ENCODE measurements at regions not wholly inside any gene's neighbourhood (a gene's known extent, or its start where the extent isn't known, plus 50 kb on each side); places are given as distances from the start of the nearest gene placed in this dataset.

GRCh38 chr1:213492161-213493041 is 441.4 kb downstream of the RPS6KC1 start:
- no TSS peak for BruUV-seq (replicated peaks)
- intact Hi-C loops (cut with micrococcal nuclease): no loop called here
- CTCF ChIA-PET: interaction anchor here (0.6 to 1.3 kb wide), 2 partner anchors 118 to 631 kb away, joined by 3 to 6 read pairs; no protein-coding TSS in a partner anchor

DNA sequence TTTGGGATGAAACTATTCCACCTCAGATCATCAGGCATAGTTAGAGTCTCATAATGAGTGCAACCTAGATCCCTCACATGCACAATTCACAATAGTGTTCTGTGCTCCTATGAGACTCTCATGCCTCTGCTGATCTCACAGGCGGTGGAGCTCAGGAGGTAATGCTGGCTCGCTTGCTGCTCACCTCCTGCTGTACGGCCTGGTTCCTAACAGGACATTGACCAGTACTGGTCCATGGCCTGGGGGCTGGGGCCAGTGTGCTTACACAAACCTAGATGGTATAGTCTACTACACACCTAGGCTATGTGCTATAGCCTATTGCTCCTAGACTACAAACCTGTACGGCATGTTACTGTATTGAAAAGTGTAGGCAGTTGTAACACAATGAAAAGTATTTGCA is 448.4 kb downstream of the RPS6KC1 start:
- intact Hi-C loops (cut with micrococcal nuclease): no loop called here
- H3K9me3 Mint-ChIP-seq (ENCODE audit: unreplicated experiment): peaks cover 5% of the 10 kb centered on the region
- BruUV-seq (replicated peaks): no TSS peak
- peaks cover 16% of the 10 kb centered on the region for H3K27me3 Mint-ChIP-seq (ENCODE audit: insufficient read depth, unreplicated experiment)
- DNase-seq (ENCODE audit: unreplicated experiment): no peak
- no peaks in the 10 kb centered on the region for H3K36me3 Mint-ChIP-seq (ENCODE audit: insufficient read depth, unreplicated experiment)
- no peak overlapping the region for H3K27ac Mint-ChIP-seq (ENCODE audit: low read depth, unreplicated experiment)
- TF ChIP-seq, protein P1, sequence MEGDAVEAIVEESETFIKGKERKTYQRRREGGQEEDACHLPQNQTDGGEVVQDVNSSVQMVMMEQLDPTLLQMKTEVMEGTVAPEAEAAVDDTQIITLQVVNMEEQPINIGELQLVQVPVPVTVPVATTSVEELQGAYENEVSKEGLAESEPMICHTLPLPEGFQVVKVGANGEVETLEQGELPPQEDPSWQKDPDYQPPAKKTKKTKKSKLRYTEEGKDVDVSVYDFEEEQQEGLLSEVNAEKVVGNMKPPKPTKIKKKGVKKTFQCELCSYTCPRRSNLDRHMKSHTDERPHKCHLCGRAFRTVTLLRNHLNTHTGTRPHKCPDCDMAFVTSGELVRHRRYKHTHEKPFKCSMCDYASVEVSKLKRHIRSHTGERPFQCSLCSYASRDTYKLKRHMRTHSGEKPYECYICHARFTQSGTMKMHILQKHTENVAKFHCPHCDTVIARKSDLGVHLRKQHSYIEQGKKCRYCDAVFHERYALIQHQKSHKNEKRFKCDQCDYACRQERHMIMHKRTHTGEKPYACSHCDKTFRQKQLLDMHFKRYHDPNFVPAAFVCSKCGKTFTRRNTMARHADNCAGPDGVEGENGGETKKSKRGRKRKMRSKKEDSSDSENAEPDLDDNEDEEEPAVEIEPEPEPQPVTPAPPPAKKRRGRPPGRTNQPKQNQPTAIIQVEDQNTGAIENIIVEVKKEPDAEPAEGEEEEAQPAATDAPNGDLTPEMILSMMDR (IDR thresholded peaks at IDR 0.05; ENCODE audit: unreplicated experiment): no peak
- POLR2A ChIA-PET: no interaction called here
- no peaks in the 10 kb centered on the region for H3K4me1 Mint-ChIP-seq (ENCODE audit: insufficient read depth, unreplicated experiment)
- CTCF ChIA-PET: no interaction called here
- no peak overlapping the region for H3K4me3 Mint-ChIP-seq (ENCODE audit: unreplicated experiment)

More at GRCh38 chr1:213492161-213493041, 441.4 kb downstream of the RPS6KC1 start:
- no peaks in the 10 kb centered on the region for H3K36me3 Mint-ChIP-seq (ENCODE audit: insufficient read depth, unreplicated experiment)
- H3K9me3 Mint-ChIP-seq (ENCODE audit: unreplicated experiment): no peaks in the 10 kb centered on the region
- peaks cover 57% of the 10 kb centered on the region for H3K27me3 Mint-ChIP-seq (ENCODE audit: insufficient read depth, unreplicated experiment)
- no peak for DNase-seq (ENCODE audit: unreplicated experiment)
- H3K4me3 Mint-ChIP-seq (ENCODE audit: unreplicated experiment): no peak overlapping the region
- POLR2A ChIA-PET: no interaction called here
- TF ChIP-seq, protein P1 (IDR thresholded peaks at IDR 0.05; ENCODE audit: unreplicated experiment): no peak
- H3K4me1 Mint-ChIP-seq (ENCODE audit: insufficient read depth, unreplicated experiment): no peaks in the 10 kb centered on the region
- no peak overlapping the region for H3K27ac Mint-ChIP-seq (ENCODE audit: low read depth, unreplicated experiment)

DNA sequence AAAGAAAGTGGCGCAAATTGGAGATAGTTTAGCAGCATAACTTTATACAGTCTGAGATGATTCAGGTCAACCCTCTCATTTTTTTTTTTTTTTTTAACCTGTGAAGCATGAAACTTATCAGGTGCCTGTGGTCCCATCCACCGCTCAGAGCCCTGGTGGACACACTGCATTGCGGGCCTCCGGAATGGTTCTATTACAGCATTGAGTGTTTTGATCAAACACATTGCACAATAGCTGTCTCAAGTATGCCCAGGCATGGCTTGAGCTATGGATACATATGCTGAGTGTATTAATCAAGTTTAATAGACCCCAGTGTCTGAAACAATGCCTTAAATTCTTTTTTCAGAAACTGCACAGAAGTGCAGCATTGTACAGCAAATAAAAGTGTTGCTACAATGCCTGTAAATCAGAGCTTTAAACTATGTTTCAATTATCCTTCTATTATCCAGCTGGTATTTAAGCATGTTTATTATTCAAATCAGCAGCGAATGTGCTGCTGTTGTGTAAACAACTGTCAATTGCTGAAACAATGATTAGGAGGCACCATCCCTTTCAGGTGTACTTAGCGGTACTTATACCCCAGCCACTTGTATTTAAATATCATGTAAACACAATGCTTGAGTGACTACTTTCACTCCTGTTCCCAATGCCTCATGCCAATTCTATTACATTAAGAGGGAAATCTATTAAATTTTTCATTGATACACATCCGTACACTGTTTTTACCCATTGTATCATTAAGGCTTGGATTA is 456.6 kb downstream of the RPS6KC1 start:
- POLR2A ChIA-PET: no interaction called here
- Mint-ChIP-seq H3K9me3 (ENCODE audit: unreplicated experiment) (peaks cover 9% of the 10 kb centered on the region), H3K4me3 (ENCODE audit: unreplicated experiment) (no peak overlapping the region), H3K27ac (ENCODE audit: low read depth, unreplicated experiment) (no peak overlapping the region), H3K27me3 (ENCODE audit: insufficient read depth, unreplicated experiment) (no peaks in the 10 kb centered on the region), H3K36me3 (ENCODE audit: insufficient read depth, unreplicated experiment) (no peaks in the 10 kb centered on the region), H3K4me1 (ENCODE audit: insufficient read depth, unreplicated experiment) (no peaks in the 10 kb centered on the region)
- TF ChIP-seq, protein P1 (IDR thresholded peaks at IDR 0.05; ENCODE audit: unreplicated experiment): no peak
- CTCF ChIA-PET: interaction anchor here (0.7 to 1.0 kb wide), 2 partner anchors 10 to 13 kb away, joined by 3 to 4 read pairs; no protein-coding TSS in a partner anchor
- intact Hi-C loops (cut with micrococcal nuclease): no loop called here
- BruUV-seq (replicated peaks): no TSS peak
- DNase-seq (ENCODE audit: unreplicated experiment): no peak

DNA sequence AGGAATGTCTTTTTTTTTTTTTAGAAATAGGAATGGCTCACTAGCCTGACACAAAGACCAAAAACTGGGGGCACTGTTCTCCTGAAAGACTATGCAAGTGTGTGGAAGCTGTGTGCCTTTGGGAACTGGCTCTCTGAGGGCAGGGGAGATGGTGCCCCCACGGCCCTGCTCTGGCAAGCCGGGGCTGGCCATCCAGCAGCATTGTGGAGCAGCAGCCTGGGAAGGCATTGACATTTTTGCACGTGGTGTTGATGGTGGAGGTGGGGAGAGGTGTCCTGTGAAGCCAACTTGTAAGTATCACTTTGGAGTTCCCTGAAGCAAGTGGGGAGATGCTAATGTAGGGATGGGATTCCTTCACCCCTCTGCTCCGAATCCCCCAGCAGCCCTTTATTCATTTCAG is 460.1 kb downstream of the RPS6KC1 start:
- CTCF ChIA-PET: interaction anchor here (0.5 kb wide), 1 partner anchor 223 kb away, joined by 3 read pairs; no protein-coding TSS in a partner anchor
- no TSS peak for BruUV-seq (replicated peaks)

More for the DNA sequence above, 460.1 kb downstream of the RPS6KC1 start:
- intact Hi-C loops (cut with micrococcal nuclease): no loop called here
- no peak overlapping the region for H3K27ac Mint-ChIP-seq (ENCODE audit: low read depth, unreplicated experiment)
- no peak for DNase-seq (ENCODE audit: unreplicated experiment)
- POLR2A ChIA-PET: interaction anchor here (1.1 kb wide), 1 partner anchor 1560 kb away, joined by 3 read pairs; no protein-coding TSS in a partner anchor
- H3K36me3 Mint-ChIP-seq (ENCODE audit: insufficient read depth, unreplicated experiment): no peaks in the 10 kb centered on the region
- no peak overlapping the region for H3K4me3 Mint-ChIP-seq (ENCODE audit: unreplicated experiment)
- H3K27me3 Mint-ChIP-seq (ENCODE audit: insufficient read depth, unreplicated experiment): no peaks in the 10 kb centered on the region
- TF ChIP-seq, protein P1 (IDR thresholded peaks at IDR 0.05; ENCODE audit: unreplicated experiment): no peak
- H3K9me3 Mint-ChIP-seq (ENCODE audit: unreplicated experiment): no peaks in the 10 kb centered on the region
- no peaks in the 10 kb centered on the region for H3K4me1 Mint-ChIP-seq (ENCODE audit: insufficient read depth, unreplicated experiment)

Data from MCF 10A (cell line).